Ecto neural progenitor cell (in vitro differentiated cells): ENCODE measurements at regions not wholly inside any gene's neighbourhood (a gene's known extent, or its start where the extent isn't known, plus 50 kb on each side); places are given as distances from the start of the nearest gene placed in this dataset.
"Not testable (repeated sequence)": the region's sequence is repeated elsewhere in the genome, so short reads cannot be mapped to it uniquely, and the experiment has no call there.

ENCODE experiments used
- DNase-seq: peaks from one replicate; pipeline ENCODE4 v3.0.0-alpha.2; 2018; ENCODE audit warnings: low spot score

DNA sequence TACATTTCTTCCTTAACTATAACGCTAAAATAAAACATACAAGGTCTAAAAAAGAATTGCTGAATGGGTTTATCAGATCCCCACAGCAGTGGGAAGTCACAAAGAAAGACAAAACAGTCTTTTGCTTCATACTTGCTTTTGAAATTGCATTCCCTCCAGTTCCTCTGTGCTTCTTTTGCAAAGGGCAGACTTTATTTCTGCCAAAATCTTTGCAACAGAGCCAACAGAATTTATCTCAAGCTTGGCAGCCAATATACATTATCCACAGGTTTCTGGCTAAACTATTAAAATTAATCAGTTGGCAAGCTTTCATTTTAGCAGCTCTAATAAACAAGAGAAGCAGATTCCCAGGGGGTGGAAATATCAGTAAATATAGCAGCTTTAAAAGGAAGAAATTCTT is 378.9 kb upstream of the CA10 start:
- no peak for DNase-seq

DNA sequence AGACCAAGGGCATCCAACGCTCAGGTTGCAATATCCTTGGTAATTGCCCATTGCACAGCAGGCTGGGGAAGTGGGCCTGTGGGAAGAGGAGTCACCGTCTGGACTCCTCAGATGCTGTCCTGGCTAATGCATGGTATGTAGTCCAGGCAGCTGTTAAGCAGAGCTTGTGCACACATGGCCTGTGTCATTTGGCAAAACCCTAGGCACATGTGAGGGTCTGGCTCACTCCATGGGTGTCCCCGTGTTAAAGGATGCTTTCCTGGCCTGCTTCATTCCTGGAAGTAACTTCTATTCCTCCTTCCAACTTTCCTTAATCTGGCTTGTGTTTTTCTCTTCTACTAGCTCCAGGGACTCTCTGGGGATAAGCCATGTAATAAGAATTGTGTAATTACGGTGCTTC is 378.0 kb upstream of the CA10 start:
- no peak for DNase-seq

DNA sequence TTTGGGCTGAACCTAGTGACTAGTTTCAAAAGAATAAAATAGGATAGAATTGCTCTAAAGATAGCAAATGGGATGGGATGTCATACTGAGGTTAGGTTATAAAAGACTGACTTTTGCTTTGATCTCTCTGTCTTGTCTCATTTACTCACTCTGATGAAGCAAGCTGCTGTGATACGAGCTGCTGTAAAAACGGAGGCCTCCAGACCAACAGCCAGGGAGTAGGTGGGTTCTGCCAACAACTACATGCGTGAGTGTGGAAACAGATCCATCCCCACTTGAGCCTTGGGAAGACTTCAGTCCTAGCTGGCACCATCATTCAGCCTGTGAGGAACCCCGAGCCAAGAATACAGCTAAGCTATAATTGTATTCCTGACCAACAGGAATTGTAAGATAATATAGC is 373.9 kb upstream of the CA10 start:
- DNase-seq, result no peak

DNA sequence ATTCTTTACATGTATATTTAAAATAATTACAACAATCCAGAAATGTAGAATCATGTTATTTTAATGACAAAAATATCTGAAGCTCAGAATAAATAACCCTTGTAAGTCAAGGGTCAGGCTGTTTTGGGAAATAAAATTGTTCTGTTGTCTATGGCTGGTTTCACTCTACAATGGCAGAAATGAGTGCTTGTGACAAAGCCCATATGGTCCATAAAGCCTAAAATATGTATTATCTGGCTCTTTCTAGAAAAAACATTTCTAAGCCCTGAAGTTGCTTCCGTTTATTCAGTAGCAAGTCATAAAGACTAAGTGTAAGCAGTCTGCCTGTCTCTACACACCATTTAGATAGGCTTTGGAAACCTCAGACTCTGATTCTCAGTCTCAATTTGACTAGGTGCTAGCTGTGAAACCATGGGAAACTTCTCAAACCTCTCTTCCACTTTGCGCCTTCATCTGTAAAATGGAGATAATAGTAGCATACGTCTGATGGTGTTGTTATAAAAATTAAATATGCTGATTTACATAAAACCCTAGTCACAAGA is 365.7 kb upstream of the CA10 start:
- no peak for DNase-seq

DNA sequence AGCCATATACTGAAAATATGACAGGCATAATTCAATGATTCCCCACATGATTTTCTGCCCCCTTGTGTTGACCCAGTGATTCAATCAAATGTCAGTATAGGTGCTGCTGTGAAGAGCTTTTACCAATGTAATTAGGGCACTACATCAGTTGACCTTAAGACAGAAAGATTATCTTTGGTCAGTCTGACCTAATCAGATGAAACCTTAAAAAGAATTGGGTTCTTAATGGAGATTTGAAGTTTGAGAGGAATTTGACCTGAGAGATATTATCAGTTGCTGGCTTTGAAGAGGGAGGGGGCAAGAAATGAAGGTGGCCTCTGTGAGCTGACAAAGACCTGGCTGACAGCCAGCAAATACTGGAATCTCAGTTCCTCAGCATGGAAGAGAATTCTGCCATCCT is 358.7 kb upstream of the CA10 start:
- DNase-seq, result no peak

DNA sequence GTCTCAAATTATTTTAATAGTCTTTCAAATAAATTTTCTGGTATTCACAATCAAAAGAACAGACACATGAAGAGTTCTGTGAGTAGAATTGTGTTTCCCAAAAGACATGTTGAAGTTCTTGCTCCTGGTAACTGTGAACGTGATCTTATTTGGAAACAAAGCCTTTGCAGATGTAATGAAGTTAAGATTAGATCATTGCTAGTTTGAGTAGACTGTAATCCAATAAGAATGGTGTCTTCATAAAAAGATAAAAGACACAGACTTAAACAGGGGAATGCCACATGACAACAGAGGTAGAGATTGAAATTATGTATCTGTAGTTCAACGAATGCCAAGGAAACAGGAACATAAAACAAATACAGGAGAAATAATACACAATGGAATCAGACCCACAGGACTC is 357.4 kb upstream of the CA10 start:
- no peak for DNase-seq

DNA sequence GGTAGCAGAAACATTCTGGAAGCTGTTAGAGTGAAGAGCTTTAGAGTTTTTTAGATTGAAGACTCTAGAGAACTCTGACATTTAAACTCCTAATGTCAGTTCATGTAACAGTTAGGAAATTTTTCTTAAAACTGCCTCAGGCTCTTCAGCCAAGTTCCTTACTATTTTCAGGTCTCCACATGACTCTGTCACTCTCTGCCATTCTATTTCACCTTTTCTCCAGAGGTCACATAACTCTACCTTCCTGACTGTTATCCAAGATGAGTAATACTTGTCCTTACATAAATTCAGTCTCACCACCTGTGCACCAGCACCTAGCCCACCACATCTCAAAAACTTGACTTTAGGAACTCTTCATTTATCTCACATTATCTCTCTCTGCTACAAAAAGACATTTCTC is 347.1 kb upstream of the CA10 start:
- no peak for DNase-seq

DNA sequence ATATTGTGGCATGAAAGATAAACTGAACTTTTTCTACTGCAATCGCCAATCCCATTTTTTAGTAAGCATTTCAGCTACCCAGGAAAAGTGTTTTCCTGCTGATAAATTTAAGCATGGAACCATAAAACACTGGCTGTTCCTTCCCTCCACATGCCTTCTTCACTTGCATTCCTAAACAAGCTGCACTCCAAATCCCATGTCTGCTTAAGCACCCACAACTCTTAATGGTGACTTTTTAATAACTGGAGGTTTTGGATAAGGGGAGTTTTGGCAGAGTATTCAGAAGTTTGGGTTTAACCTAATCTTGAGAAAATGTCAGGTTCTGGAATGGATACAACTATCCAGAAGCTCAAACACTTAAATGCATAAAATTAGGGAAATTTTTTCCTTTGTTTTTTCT is 345.6 kb upstream of the CA10 start:
- no peak for DNase-seq

DNA sequence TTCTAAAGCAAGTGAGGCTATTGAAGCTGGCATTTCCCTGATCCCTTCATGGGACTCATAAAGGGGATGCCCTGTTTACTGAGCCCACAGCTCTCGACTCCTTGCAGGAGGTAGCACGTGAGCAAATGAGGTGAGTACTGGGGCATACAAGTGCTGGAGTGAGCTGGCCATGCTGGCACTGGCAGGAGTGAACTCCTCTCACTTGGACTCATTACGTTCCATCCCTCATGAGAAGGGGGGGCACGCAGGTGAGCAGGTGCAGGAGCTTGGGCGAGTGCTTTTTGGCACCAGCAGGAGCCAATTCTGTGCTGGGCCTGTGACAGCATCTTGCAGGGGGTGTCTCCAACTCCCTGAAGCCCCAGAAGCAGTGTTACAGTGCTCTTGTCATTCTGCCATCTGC is 337.1 kb upstream of the CA10 start:
- DNase-seq, result no peak

DNA sequence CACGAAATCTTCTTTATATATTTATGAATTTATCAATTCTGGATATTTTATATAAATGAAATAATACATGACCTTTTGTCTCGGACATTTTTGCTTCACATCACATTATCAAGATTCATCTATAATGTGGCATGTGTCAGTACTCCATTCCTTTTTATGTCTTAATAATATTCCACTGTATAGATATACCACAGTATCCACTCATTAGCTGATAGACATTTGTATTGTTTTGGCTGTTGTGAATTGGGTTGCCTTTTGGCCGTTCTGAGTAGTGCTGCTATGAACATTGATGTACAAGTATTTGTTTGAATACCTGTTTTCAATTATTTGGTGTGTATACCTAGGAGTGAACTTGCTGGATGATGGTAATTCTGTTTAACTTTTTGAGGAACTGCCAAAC is 323.8 kb upstream of the CA10 start:
- no peak for DNase-seq

DNA sequence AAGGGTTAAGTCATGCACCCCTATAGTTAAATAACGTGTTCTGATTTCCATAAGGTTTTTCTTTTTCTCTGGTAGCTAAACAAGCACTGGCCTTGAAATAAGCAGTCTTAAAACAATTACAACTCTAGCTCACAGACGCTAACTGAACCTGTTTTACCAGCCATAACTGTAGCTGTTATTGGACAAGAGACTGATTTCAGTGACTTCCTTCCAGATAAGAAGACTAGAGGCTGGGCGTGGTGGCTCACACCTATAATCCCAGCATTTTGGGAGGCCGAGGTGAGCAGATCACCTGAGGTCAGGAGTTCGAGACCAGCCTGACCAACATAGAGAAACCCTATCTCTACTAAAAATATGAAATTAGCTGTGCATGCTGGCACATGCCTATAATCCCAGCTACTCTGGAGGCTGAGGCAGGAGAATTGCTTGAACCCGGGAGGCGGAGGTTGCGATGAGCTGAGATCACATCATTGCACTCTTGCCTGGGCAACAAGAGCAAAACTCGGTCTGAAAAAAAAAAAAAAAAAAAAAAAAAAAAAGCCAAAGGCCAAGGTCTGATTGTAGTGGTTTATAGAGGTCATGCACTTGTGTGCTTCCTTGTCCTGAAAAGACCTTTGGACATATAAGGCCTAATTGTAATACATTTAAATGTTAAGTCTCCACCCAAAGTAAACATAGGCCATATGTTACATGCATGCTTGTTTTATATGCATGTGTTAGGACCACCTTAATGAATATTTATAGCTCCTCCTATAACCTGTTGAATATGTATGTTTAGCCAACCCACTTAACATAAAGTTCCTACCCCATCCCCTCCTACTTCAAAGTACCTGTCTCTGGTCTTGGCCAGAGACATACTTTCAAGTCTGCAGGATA is 319.5 kb upstream of the CA10 start:
- no peak for DNase-seq

DNA sequence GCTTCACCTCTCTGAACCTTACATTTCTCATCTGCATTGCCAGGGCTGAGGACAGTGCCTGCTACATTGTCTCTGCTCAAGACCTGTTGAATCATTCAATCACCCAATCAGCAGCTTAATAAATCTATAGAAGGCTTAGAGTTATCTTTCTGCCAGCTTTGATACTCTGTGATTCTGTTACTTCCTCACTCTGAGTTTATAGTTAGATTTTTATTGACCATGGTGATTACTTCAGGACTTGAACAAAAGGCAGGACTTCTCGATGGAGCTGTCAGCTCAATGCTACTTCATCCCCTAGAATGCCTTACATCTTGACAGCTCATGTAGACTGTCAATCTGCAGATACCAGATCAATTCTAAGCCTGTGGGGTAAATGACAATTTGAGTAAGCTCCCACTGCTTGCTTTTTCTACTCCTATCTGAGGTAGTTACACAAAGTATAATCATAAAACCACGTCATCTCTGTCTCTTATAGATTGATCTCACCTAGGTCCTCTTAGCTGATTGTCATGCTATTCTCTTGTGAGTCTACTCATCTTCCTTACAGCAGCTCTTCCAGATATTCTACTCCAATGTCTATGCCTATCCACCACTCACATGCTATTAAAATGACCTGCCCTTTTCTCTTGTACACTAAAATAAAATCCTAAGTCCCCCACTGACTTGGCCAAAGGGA is 318.3 kb upstream of the CA10 start:
- no peak for DNase-seq

DNA sequence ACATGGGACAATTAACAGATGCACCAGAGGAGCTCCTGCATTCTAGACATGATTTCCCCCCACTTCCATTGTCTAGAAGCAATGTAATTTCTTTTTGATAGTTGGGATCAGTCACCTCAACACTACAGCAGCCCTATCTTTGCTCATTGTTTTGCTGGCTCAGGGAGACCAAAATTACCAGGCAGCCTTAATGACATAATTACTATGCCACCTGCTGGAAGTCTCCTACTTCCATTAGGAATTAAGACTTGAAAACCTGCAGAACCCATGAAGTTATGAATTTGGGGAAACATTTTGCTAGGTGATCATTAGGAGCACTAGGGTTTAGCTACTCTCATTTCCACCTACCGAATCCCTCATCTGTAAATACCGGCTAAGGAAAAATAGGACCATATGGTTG is 312.0 kb upstream of the CA10 start:
- no peak for DNase-seq

DNA sequence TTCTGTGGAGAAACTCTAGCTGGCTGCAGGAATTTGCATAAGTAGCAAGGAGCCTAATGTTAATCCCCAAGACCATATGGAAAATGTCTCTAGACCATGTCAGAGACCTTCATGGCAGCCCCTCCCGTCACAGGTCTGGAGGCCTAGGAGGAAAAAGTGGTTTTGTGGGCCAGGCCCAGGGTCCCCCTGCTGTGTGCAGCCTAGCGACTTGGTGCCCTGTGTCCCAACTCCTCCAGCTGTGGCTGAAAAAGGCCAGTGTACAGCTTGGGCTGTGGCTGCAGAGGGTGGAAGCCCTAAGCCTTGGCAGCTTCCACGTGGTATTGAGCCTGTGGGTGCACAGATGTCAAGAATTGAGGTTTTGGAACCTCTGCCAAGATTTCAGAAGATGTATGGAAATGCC is 306.9 kb upstream of the CA10 start:
- no peak for DNase-seq

DNA sequence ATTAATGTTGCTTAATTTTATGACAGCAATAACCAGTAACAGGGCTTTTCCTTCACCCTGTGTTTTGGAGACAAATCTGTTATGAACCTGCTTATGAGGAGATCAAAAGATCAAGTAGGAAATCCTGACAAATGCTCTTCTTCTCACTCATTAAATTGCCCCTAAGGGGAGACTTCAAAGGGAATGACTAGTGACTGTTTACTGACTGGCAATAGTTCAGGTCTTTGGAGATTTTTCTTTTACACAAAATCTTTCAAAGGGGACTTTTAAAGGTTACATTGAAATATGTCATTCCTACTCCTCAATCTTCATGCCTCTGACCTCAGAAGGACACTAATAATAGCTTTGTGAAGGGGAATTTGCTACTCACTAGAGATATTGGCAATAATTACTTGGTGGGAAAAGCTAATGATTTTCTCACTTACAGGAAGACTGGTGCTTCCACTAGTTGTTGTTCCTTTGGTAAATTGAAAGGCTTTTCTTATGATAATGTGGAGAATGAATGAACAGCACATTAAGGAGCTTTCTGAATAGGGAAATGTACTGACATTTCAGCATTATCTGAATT is 292.9 kb upstream of the CA10 start:
- DNase-seq, result no peak

DNA sequence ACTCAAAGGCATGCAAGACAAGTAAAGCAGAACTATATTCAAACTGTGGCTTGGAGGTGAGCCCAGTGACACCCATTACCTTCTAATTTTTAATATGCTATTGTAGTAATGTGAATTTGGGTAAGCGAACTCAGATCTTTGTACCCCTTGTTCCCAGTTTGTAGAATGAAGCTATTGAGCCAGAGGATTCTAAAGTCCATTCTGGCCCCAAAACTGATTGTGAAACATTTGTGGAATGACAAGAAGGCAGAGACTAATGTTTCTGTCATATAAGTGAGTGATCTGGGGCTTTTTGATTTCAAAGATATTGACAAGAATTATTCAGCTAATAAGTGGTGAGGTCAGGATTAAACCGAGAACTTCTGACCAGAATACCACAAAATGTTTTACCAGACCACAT is 283.8 kb upstream of the CA10 start:
- DNase-seq, result no peak

DNA sequence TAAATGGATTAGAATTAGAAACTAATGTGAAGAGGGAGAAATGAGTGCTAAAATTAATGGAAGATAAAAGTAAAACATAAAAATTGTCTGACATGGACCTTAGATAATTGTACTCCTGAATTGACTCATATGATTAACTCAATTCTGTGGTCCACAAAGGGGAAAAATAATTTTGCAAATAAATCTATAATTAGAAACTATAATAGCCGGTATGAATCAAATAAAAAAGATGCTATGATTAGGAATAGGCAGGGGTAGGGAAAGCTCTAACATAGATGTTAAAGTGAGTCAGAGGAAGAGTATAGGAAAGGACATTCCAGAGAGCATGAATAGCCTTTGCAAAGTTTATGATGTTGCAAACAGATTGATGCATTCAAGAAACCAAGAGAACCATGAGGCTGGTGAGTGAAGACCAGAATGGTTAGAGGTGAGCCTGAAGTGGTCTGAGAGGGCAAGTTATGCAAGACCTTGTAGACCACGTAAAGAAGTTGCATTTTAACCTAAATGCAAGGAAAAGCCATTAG is 262.1 kb upstream of the CA10 start:
- no peak for DNase-seq

DNA sequence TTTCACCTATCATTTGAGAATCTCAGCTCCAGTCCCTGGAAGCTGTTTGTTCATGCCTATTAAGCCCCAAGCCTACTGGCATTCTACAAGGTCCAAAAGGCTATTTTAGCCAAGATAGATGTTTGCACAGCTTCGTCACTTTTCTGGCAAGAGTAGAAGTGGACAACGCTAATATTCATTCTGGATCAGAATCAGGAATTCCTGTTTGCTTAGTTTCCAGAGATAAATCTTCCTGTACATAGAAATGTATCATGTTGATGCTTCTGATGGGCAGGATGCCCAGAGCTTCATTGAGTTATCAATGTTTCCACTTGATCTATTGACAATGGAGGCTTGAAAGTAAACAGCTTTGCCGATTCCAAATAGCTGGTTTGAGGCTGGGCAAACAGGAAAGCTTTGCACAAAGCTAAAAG is 260.7 kb upstream of the CA10 start:
- no peak for DNase-seq

DNA sequence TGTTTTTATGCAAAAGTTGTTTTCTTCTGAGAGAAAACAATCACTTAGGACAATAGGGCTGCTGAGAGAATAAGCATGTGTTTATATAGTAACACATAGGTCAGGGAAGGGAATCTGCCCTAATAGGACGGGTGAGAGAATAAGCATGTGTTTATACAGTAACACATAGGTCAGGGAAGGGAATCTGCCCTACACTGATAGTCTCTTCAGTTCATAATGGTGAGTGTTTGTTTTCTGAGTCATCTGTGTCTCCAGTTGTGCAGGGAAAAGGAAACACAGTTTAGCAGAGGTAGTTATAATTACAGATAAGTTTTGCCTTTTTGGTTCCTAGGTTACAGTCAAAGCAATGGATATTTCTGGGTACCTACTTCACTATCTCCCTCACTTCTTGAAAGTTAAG is 252.3 kb upstream of the CA10 start:
- no peak for DNase-seq

DNA sequence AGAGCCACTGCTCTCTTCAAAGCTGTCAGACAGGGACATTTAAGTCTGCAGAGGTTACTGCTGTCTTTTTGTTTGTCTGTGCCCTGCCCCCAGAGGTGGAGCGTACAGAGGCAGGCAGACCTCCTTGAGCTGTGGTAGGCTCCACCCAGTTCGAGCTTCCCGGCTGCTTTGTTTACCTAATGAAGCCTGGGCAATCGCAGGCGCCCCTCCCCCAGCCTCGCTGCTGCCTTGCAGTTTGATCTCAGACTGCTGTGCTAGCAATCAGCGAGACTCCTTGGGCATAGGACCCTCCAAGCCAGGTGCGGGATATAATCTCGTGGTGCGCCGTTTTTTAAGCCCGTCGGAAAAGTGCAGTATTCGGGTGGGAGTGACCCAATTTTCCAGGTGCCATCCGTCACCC is 250.7 kb upstream of the CA10 start:
- not testable (repeated sequence) for DNase-seq

DNA sequence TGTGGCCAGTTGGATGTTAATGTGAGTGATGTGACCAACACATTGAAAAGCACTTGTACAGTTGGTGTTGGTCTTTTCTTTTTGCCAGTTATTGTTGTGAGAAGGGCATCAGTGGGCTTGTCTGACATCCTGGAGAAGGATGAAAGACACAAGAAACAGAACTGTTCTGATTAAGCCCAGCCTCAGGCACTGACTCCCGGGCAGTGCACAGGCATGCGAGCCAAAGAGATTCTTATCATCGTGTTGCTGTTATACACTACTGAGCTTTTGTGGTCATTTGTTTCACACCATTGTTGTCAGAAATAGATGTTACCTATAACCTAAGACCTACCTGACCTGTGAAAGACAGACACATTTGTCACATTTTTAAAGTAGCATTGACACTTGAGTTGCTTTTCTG is 236.8 kb upstream of the CA10 start:
- no peak for DNase-seq

DNA sequence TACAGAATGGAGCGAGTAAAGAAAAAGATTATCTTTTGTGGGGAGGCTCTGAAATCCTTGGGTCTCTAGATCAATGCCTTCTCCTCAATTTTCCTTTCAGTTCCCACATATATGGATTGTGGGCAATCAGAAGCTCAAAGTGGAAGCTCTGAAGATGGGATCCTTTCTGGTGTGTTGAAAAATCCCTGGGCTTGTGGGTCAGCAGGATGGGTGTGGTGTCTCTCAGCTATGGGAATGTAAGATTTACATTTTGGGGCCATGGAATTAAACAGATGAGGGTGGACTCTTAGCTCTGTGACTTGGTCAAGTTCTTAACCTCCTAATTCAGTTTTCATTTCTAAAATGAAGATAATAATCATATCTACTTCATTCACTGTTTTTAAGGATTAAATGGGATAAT is 231.9 kb upstream of the CA10 start:
- DNase-seq, result no peak

DNA sequence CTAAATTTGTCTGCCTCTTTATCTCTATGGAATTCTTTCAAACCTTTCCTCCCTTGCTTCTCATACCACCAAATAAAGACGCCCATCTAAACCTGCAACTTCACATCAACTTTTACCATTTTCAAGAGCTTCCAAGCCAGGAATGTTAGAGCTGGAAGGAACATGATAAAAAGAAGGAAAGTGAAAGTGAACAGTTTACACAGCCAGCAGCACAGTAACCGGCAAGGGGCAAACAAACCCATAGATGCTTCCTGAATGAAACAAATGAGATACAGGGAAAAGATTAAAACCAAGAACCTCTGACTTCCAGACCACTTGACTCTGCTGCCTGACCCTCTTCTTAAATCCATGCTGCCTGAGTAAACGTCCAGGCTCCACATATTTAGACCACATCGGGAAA is 231.1 kb upstream of the CA10 start:
- DNase-seq, result no peak
